Smooth muscle cell (in vitro differentiated cells): ENCODE measurements at regions not wholly inside any gene's neighbourhood (a gene's known extent, or its start where the extent isn't known, plus 50 kb on each side); places are given as distances from the start of the nearest gene placed in this dataset.

Experiments
- DNase-seq: peaks from one replicate; lab custom pipeline; 2025; ENCODE audit not compliant: unreplicated experiment; lab: John Stamatoyannopoulos, UW
- H2AFZ ChIP-seq: fragments of 200-600 bp; sonication (generic); 2 replicates; pipeline ENCODE4 v1.6.0; 2016; ENCODE audit warnings: antibody characterized with exemption, low read depth, mild to moderate bottlenecking
- H3F3A ChIP-seq: fragments of 200-600 bp; sonication (generic); 2 replicates; pipeline ENCODE4 v1.6.0; 2017; ENCODE audit warnings: antibody characterized with exemption, low read depth
- H3K27ac ChIP-seq: fragments of 200-600 bp; sonication (generic); 2 replicates; pipeline ENCODE4 v1.5.1; 2016; ENCODE audit warnings: low read depth, mild to moderate bottlenecking
- H3K27me3 ChIP-seq: fragments of 200-600 bp; sonication (generic); 2 replicates; pipeline ENCODE4 v1.6.1; 2016; ENCODE audit warnings: low read depth, mild to moderate bottlenecking
- H3K36me3 ChIP-seq: fragments of 200-600 bp; sonication (generic); 2 replicates; pipeline ENCODE4 v1.5.1; 2016; ENCODE audit warnings: low read depth
- H3K4me1 ChIP-seq: fragments of 200-600 bp; sonication (generic); 2 replicates; pipeline ENCODE4 v1.5.1; 2016; ENCODE audit warnings: low read depth
- H3K4me2 ChIP-seq: fragments of 200-600 bp; sonication (generic); 2 replicates; pipeline ENCODE4 v1.6.0; 2016; ENCODE audit warnings: mild to moderate bottlenecking
- H3K4me3 ChIP-seq: fragments of 200-600 bp; sonication (generic); 2 replicates; pipeline ENCODE4 v1.5.1; 2016; ENCODE audit warnings: mild to moderate bottlenecking
- H3K79me2 ChIP-seq: fragments of 200-600 bp; sonication (generic); 2 replicates; pipeline ENCODE4 v1.6.0; 2016; ENCODE audit warnings: low read depth, mild to moderate bottlenecking
- H3K9ac ChIP-seq: fragments of 200-600 bp; sonication (generic); 2 replicates; pipeline ENCODE4 v1.6.0; 2016; ENCODE audit warnings: low read depth
- H3K9me3 ChIP-seq: fragments of 200-600 bp; sonication (generic); replicated peaks from 2 replicates; pipeline ENCODE4 v1.5.1; 2016; ENCODE audit warnings: low read depth
- H4K20me1 ChIP-seq: fragments of 200-600 bp; sonication (generic); 2 replicates; pipeline ENCODE4 v1.6.0; 2016; ENCODE audit warnings: low read depth
- CTCF ChIP-seq: fragments of 200-600 bp; sonication (generic); IDR thresholded peaks from 2 replicates; pipeline ENCODE4 v1.5.1; 2017; ENCODE audit warnings: borderline replicate concordance, mild to moderate bottlenecking, antibody characterized with exemption; ENCODE audit not compliant: insufficient read depth, poor library complexity, severe bottlenecking
- WGBS: methylation state at CpG from one replicate; pipeline ENCODE4 v1.1.7; 2016; ENCODE audit warnings: low lambda C conversion rate; 5-methylcytosine and 5-hydroxymethylcytosine counted together

DNA sequence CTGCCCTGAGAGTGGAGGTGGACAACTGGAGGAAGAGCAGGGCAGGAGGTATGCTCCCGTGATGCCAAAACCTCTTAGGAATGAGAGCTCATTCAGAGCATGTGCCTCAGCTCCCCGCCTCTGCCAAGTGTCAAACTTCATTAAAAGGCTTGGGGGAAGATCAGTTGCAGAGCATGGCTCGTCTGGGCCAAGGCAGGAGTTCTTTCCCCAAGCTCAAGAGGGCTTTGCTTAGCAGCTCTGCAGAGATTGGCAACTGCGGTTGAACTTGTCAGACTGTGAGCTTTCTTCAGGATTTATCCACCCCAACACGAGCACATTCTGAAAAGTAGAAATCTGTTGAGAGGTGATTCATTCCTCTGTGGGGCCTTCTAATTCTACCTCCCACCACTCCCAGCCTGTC lies 248.1 kb downstream of the HS3ST3A1 start:
- Histone ChIP-seq H3K4me2 (peak overlapping the region; percentile 4), H3K27ac (peak overlapping the region; percentile 56), H3K27me3 (no peaks in the 10 kb centered on the region), H3K9ac (no peak overlapping the region), H2AFZ (no peak overlapping the region), H4K20me1 (no peaks in the 10 kb centered on the region), H3K36me3 (no peaks in the 10 kb centered on the region), H3F3A (peaks cover 20% of the 10 kb centered on the region), H3K4me3 (no peak overlapping the region), H3K9me3 (no peaks in the 10 kb centered on the region), H3K79me2 (no peaks in the 10 kb centered on the region), H3K4me1 (no peaks in the 10 kb centered on the region)
- 8% methylated on average over 5 of the region's 5 CpGs for WGBS
- DNase-seq = no peak
- no peak for TF ChIP-seq CTCF

DNA sequence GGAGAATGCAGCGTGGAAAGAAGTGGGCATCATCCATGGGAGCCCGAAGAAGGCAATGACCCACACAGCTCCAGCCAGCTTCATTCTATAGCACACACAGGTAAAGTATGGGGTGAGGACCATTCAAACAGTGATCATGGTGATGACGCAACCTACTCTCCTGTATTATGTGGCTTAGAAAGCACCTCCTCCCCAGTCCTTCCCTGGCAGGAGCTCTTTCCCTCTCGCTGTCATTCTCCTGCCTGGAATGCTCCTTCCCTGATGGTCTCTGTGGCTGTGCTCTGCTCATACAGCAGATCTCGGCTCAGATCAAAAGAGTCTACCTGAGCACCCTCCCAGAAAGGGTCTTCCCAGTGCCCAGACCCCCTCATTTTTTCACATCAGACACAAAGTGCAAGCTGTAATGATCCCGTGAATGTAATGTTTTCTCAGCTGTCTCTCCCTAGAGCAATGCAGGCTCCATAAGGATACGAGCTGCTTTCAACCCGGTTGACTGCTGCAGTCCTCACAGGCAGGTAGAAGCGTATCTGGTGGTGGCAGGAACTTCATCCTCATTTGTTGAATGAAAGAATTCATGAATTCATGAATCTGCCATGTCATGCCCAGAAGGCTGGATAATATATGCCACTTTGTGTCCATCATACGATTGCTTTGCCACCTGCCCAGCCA lies 248.8 kb downstream of the HS3ST3A1 start:
- Histone ChIP-seq H3K4me3 (no peak overlapping the region), H3K4me2 (peak overlapping the region; percentile 4), H4K20me1 (no peaks in the 10 kb centered on the region), H3F3A (peaks cover 27% of the 10 kb centered on the region), H3K9ac (no peak overlapping the region), H2AFZ (no peak overlapping the region), H3K27me3 (no peaks in the 10 kb centered on the region), H3K79me2 (no peaks in the 10 kb centered on the region), H3K36me3 (no peaks in the 10 kb centered on the region), H3K27ac (peak overlapping the region; percentile 56), H3K9me3 (no peaks in the 10 kb centered on the region), H3K4me1 (no peaks in the 10 kb centered on the region)
- DNase-seq = no peak
- TF ChIP-seq CTCF = no peak
- 80% methylated on average over 10 of the region's 10 CpGs for WGBS

DNA sequence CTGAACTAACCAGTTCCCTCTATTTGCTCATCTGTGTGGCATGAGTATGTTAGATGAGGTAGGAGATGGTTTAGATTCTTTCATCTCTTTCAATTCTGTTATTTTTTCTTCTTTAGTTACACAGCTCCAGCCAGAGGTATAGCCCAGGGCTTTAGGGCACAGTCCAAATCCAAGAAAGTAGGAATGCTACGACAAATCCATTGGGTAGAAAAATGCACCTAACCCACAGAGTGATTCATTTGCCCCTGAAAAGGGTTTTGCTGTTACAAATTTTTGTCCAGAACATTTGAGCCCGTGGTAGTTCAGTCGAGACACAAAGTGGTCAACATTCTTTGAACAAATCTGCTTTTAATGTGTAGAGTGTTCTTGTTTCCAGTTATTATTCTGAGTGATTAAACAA lies 250.7 kb downstream of the HS3ST3A1 start:
- no peaks in the 10 kb centered on the region for H3K36me3 ChIP-seq
- H2AFZ ChIP-seq = no peak overlapping the region
- H3K4me1 ChIP-seq = peaks cover 8% of the 10 kb centered on the region
- no peaks in the 10 kb centered on the region for H3K9me3 ChIP-seq
- 9% methylated on average over 3 of the region's 3 CpGs for WGBS
- H3K4me3 ChIP-seq = no peak overlapping the region
- H3K9ac ChIP-seq = no peak overlapping the region
- peak overlapping the region; percentile 2 for H3K4me2 ChIP-seq
- H4K20me1 ChIP-seq = no peaks in the 10 kb centered on the region
- H3K27me3 ChIP-seq = no peaks in the 10 kb centered on the region
- no peak for TF ChIP-seq CTCF
- no peaks in the 10 kb centered on the region for H3K79me2 ChIP-seq
- H3F3A ChIP-seq = peaks cover 35% of the 10 kb centered on the region
- peak overlapping the region; percentile 62 for H3K27ac ChIP-seq
- no peak for DNase-seq

DNA sequence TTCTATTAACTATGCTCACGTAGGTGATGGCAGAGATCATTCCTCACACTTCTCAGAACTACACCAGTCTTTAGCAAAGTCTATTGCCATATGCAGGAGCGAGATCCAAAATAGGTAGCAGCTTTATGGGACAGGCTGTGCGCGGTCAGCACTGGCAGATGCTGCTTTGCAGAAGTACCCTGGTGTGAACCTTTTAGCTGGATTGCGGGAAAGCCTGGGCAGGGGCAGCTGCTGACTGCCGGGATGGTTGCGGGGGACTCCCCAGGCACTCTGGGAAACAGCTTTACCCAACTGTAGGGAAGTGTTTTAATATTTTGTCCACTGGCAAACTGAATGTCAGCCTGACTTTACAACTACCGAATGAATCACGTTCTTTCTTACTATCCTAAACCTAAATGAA lies 251.3 kb downstream of the HS3ST3A1 start:
- Histone ChIP-seq H3K27me3 (no peaks in the 10 kb centered on the region), H3K9me3 (no peaks in the 10 kb centered on the region), H3K27ac (peak overlapping the region; percentile 62), H3K4me3 (no peak overlapping the region), H3K4me2 (peak overlapping the region; percentile 2), H2AFZ (no peak overlapping the region), H3K4me1 (peaks cover 14% of the 10 kb centered on the region), H3K36me3 (no peaks in the 10 kb centered on the region), H3K9ac (no peak overlapping the region), H3F3A (peaks cover 40% of the 10 kb centered on the region), H3K79me2 (no peaks in the 10 kb centered on the region), H4K20me1 (no peaks in the 10 kb centered on the region)
- WGBS = 91% methylated on average over 9 of the region's 9 CpGs
- no peak for TF ChIP-seq CTCF
- DNase-seq = no peak
